Right ventricle myocardium superior (tissue), 1 donor: ENCODE measurements at regions not wholly inside any gene's neighbourhood (a gene's known extent, or its start where the extent isn't known, plus 50 kb on each side); places are given as distances from the start of the nearest gene placed in this dataset.
"Not testable (repeated sequence)": the region's sequence is repeated elsewhere in the genome, so short reads cannot be mapped to it uniquely, and the experiment has no call there.

ENCODE experiments used
- ATAC-seq: fragments of 200-7000 bp; cut with Tn5 transposase; one replicate; pipeline ENCODE4 v1.9.1; 2020; ENCODE audit warnings: mild to moderate bottlenecking; ENCODE audit not compliant: poor library complexity
- DNase-seq: peaks from one replicate; pipeline ENCODE4 v3.0.0-alpha.2; 2020
- intact Hi-C: fragments of 100-400 bp; cut with DNase I; formaldehyde crosslinking; loops from one replicate; pipeline ENCODE4 v1.11.2; 2022
- donor health status: DM: no; HTN: yes; CAD: no; lungs with severe emphysema.

DNA sequence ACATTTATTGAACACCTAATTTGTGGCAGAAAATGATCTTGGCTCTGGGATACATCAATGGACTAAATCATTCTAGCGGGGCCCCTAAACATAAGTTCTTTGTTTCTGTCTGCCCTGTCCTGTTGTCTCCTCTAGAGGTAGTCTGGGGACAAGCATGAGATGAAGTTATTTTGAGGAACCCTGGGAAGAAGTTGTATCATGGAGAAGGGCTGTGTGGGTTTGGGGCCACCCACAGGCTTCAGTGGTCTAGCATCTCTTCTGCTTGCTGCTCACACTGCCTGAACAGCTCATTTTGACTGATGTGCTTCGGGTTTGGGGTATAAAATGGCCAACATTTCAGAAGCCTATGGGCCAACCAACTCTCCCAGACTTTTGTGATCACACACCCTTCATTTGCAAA, 50.3 kb upstream of the OSBPL11 start:
- ATAC-seq = no peak
- intact Hi-C loops = no loop called here
- DNase-seq = no peak

GRCh38 chr3:125646581-125646980, 51.3 kb upstream of the OSBPL11 start:
- DNase-seq (no peak), ATAC-seq (no peak)
- intact Hi-C loops = no loop called here

DNA sequence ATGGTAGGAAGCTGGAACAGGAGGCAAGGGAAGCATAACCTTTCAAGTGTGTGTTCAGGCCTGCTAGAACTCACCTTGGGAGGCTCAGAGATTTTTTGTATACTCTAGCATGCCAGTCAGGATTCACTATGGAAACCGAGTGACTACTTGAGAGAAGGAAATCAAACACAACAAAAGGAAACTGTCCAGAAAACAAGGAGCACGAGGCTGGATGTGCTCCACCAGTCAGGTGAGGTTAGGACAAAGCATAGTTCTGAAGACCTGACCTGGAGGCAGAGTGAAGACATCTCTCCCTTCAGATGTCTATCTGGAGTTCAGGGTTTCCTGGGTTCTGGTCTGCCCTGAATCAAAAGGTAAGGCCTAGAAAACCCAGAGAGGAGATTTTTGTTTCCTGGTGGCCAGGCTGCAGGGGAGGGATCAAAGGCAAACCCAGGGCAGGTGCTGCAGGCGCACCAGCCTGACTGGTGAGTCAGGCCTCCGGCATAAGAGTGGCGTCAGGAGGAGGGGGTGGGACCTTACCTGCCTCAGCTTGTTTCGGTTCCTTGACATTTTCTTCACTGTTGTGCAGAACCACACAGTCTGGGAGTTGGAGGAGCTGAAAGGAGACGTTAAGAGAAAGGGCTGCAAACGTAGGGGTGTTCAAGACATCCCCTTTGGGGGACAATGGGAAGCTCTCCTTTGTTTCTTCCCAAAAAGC, 52.2 kb upstream of the OSBPL11 start:
- intact Hi-C loops = no loop called here
- DNase-seq = no peak
- no peak for ATAC-seq

- intact Hi-C loops = no loop called here
- ATAC-seq (no peak), DNase-seq (no peak)
These were observed 55.9 kb upstream of the OSBPL11 start for GRCh38 chr3:125651244-125651643.

GRCh38 chr3:125652349-125652748, 57.1 kb upstream of the OSBPL11 start:
- no peak for ATAC-seq
- DNase-seq = no peak
- intact Hi-C loops = no loop called here

DNA sequence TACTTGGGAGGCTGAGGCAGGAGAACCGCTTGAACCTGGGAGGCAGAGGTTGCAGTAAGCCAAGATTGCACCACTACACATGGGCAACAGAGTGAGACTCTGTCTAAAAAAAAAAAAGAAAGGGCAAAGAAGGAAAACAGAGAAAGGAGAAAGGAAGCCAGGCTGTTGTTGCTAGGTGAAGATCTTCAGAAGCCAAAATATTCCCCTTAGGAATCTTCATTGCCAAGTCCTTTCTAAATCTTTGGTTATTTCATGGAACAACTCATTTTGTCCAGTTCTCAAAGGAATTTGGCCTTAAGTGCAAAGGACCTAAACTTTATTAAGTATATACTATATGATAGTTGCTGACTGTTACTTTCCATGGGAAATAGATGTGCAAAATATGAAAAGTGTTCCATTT, 59.2 kb upstream of the OSBPL11 start:
- ATAC-seq (no peak), DNase-seq (no peak)
- intact Hi-C loops = no loop called here

DNA sequence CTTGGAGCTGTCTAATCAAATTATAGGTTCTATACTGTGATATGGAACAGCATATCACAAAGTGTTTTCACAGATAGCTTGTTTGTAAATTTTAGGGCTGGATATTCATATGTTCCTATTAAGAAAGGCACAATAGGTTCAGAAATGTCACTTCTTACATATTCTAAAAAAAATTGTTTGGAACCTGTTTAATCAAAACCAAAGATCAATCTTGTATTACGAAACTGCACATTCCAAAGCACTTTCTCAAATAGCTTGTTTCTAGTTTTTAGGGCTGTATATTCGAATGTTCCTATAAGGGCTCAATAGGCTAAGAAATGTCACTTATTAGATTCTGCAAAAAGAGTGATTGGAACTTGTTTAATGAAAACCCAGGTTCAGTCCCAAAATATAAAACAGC, 67.4 kb upstream of the OSBPL11 start:
- no peak for ATAC-seq
- intact Hi-C loops = no loop called here
- DNase-seq = no peak

GRCh38 chr3:125670352-125670751, 75.1 kb upstream of the OSBPL11 start:
- intact Hi-C loops = no loop called here

DNA sequence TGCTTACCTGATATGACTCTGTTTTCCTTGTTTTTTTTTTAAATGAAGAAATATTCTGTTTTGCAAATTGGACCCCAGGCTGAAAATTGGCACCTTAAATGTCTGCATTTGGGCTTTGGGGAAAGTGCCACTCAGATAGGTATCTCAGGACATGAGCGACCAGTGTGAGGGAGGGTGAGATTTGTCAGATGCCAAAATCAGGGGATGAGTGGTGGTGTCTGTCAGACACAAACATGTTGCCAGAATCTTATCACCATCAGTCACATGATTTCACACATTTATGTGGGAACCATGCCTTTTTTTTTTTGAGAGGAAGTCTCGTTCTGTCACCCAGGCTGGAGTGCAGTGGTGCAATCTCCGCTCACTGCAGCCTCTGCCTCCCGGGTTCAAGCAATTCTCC, 75.6 kb upstream of the OSBPL11 start:
- intact Hi-C loops = no loop called here
- DNase-seq = no peak
- no peak for ATAC-seq

More at GRCh38 chr3:125670352-125670751, 75.1 kb upstream of the OSBPL11 start:
- DNase-seq (no peak), ATAC-seq (no peak)

DNA sequence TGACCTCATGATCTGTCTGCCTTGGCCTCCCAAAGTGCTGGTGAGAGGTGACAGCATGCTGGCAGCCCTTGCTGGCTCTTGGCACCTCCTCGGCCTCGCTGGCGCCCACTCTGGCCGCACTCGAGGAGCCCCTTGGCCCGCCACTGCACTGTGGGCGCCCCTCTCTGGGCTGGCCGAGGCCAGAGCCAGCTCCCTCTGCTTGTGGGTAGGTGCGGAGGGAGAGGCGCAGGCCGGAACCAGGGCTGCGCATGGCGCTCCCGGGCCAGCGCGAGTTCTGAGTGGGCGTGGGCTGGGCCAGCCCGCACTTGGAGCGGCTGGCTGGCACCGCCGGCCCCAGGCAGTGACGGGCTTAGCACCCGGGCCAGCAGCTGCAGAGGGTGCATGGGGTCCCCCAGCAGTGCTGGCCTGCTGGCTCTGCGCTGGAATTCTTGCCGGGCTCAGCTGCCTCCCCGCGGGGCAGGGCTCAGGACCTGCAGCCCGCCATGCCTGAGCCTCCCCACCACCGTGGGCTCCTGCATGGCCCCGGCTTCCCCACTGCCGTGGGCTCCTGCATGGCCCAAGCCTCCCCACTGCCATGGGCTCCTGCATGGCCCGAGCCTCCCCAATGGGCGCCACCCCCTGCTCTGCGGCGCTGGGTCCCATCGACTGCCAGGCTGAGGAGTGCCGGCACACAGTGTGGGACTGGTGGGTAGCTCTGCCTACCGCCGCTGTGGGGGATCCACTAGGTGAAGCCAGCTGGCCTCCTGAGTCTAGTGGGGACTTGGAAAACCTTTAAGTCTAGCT, 76.4 kb upstream of the OSBPL11 start:
- DNase-seq = no peak
- ATAC-seq = no peak
- intact Hi-C loops = no loop called here

DNA sequence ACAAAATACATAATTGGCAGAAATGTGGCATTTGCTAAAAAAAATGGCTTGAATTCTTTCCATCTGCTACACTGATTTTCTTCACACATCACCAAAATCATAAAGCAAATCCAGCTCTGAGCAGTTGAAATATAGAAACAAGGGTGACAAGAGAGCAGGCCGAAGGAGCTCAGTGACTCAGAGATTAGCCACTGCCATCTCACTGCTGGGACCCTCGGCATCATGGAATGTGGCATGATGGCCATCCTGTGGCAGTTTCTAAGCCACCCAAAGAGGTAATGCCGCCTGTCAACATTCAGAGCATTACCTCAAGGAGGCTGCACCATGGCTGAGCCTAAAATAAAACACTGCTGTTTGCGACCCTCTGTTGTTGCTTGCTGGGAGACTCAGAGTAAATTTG, 80.5 kb upstream of the OSBPL11 start:
- intact Hi-C loops = no loop called here
- DNase-seq = no peak
- ATAC-seq = no peak

GRCh38 chr3:125679258-125679657, 84.0 kb upstream of the OSBPL11 start:
- ATAC-seq (no peak), DNase-seq (no peak)
- intact Hi-C loops = no loop called here

- intact Hi-C loops = no loop called here
- DNase-seq (no peak), ATAC-seq (no peak)
These were observed 85.8 kb upstream of the OSBPL11 start for GRCh38 chr3:125681146-125681545.

- DNase-seq, intact Hi-C loops, ATAC-seq: not testable (repeated sequence)
These were observed 86.6 kb upstream of the OSBPL11 start for GRCh38 chr3:125681906-125682305.

GRCh38 chr3:125682610-125683009, 87.3 kb upstream of the OSBPL11 start:
- intact Hi-C loops = not testable (repeated sequence)
- DNase-seq (peak; percentile 65), ATAC-seq (peak; percentile 47)

DNA sequence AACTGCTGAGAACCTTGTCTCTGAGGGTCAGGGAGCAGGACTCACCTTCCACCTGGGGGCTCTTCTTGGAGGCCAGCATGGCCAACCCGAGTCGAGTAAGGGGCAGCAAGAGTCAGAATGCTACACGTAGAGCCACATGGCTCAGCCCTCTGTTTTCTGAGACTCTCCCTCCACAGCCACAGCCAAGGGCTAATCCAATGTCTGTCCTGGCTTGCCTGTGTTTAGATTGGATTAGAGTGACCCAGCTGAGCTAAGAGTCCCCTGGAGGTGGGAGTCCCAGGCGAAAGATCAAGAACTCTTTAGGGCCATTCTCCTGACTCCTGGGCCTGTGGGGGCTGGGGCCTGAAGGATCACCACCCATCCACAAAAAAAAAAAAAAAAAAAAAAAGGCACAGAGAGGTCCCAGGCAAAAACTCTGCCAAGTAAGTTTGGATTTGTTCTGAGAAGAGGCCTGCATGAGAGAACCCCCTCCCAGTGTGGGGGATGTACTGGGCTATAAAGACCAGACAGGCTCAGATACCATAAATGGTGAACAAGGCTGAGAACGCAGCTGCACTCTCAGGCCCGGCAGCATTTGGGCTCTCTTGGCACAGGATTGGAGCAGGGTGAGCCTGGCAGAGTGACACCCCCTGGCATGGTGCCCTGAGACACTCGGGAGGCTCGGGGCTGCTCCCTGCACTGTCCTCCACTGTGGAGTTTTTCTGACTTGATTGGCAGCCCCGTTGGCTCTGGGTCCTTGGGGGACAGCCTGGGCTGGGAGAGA, 88.0 kb upstream of the OSBPL11 start:
- DNase-seq = peak; percentile 68
- intact Hi-C loops = no loop called here
- ATAC-seq = peak; percentile 83

- ATAC-seq = peak; percentile 50
- intact Hi-C loops = no loop called here
- no peak for DNase-seq
These were observed 88.9 kb upstream of the OSBPL11 start for GRCh38 chr3:125684199-125684598.

GRCh38 chr3:125685741-125686140, 90.4 kb upstream of the OSBPL11 start:
- intact Hi-C loops, DNase-seq, ATAC-seq: not testable (repeated sequence)

DNA sequence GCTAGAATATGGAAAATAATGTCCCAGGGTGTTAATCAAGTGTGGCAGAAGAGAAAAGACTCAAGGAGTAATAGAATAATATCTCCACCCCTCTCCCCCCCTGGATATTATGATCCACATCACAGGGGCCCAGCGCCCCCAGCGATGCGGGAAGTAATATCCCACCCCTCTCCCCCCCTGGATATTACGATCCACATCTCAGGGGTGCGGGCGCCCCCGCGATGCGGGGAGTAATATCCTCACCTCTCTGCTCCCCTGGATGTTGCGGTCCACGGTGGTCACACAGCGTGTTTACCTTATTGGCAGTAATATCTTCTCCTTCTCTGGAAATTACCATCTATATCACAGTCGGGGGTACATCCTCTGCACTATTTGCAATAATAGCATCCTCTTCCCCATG, 97.1 kb upstream of the OSBPL11 start:
- intact Hi-C loops = no loop called here

GRCh38 chr3:125693887-125694286, 98.6 kb upstream of the OSBPL11 start:
- DNase-seq = no peak
- ATAC-seq = no peak
- intact Hi-C loops = no loop called here

More for the DNA sequence above, 97.1 kb upstream of the OSBPL11 start:
- DNase-seq (no peak), ATAC-seq (no peak)
